ENCODE measurements at regions not wholly inside any gene's neighbourhood (a gene's known extent, or its start where the extent isn't known, plus 50 kb on each side); places are given as distances from the start of the nearest gene placed in this dataset.
"Not testable (repeated sequence)": the region's sequence is repeated elsewhere in the genome, so short reads cannot be mapped to it uniquely, and the experiment has no call there.

DNA sequence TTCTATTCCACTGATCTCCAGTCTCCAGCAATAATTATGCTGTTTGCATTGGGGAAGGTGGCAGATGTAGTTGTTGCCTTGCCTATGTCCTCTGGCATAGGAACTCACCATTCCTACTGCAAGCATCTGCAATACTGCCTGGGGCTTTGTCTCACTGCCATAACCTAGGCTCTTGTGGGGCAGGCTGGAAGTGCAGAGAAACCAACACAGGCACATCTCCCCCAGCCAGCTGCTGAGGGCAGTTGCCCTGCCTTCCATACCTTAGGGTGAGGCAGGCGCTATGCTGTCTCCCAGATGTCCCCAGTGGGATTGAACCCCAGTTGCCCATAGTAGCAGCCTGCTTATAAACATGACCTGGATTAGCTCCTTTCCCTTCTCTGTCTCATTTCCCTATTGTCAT, 128.1 kb downstream of the NPIPA7 start:
- not testable (repeated sequence) for TF ChIP-seq MEIS1 (CRISPR knock-in tag; IDR thresholded peaks at IDR 0.05; ENCODE audit: borderline replicate concordance); GLI4 (tag by site-specific recombination; IDR thresholded peaks at IDR 0.05)

All from HEK293 (cell line).